HG02852 (cell line): ENCODE measurements at regions not wholly inside any gene's neighbourhood (a gene's known extent, or its start where the extent isn't known, plus 50 kb on each side); places are given as distances from the start of the nearest gene placed in this dataset.

ENCODE experiments used
- ATAC-seq: cut with Tn5 transposase; IDR thresholded peaks from one replicate; pipeline ENCODE4 v1.9.1; 2021; ENCODE audit warnings: mild to moderate bottlenecking, moderate library complexity; ENCODE audit not compliant: unreplicated experiment

GRCh38 chr5:8756498-8757084 is 789.3 kb downstream of the SEMA5A start:
- peak; percentile 56 for ATAC-seq

- no peak for ATAC-seq
Observed at GRCh38 chr5:8765886-8766285, 780.0 kb downstream of the SEMA5A start.

- no peak for ATAC-seq
Observed at GRCh38 chr5:8766448-8766847, 779.4 kb downstream of the SEMA5A start.

- no peak for ATAC-seq
Observed at GRCh38 chr5:8767111-8767510, 778.8 kb downstream of the SEMA5A start.

GRCh38 chr5:8767746-8768145 is 778.1 kb downstream of the SEMA5A start:
- no peak for ATAC-seq

DNA sequence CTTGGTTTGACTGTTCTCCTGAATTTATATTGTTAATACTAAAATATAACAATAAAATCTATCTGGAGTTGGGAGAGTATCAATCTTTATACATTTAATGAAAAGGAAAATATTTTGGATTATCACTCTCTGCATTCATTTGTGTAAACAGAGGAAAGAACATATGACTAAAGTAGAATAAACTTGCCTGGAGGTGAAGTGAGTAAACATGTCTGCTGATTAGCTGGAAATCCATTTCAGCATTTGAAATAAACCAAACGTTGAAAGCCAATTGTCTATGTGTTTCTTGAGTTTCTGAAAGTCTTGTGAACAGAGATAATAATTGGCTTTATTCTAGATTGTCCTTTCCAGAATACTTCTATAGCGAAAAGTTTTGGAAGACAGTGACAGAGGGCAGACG is 776.2 kb downstream of the SEMA5A start:
- no peak for ATAC-seq

GRCh38 chr5:8770431-8770830 is 775.4 kb downstream of the SEMA5A start:
- ATAC-seq = no peak

- ATAC-seq = no peak
Observed at GRCh38 chr5:8773046-8773615, 772.7 kb downstream of the SEMA5A start.

- no peak for ATAC-seq
Observed at GRCh38 chr5:8784692-8785091, 761.2 kb downstream of the SEMA5A start.

- no peak for ATAC-seq
Observed at GRCh38 chr5:8788246-8788645, 757.6 kb downstream of the SEMA5A start.

- no peak for ATAC-seq
Observed at GRCh38 chr5:8805653-8806052, 740.2 kb downstream of the SEMA5A start.

DNA sequence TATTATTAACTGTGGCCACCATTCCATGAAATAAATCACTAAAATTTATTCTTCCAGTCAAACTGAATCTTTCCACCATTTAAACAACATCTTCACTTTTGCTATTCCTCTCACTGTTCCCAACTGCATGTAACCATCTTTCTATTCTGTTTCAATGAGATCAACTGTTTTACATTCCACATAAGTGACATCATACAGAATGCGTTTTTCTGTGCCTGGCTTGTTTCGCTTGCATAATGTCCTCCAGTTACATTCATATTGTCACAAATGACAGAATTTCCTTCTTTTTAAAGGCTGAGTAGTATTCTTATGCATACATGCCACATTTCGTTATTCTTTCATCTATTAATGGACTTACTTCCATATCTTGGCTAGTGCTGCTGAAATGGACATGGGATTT is 738.2 kb downstream of the SEMA5A start:
- ATAC-seq = no peak

- ATAC-seq = no peak
Observed at GRCh38 chr5:8811581-8811980, 734.3 kb downstream of the SEMA5A start.

DNA sequence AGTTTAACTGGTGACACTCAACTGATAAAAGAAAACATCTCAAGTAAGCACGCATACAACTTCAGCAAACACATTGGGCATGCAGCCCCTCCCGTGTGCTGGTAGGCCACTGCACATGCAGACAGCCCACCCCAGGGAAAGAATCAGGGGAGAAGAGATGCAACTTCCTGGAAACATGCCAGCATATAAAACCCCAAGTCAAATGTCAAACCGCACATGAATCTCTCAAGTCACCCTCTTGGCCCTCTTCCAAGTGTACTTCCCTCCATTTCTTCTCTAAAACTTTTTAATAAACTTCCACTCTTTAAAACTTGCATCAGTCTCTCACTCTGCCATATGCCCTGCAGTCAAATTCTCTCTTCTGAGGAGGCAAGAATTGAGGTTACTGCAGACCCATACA is 732.7 kb downstream of the SEMA5A start:
- ATAC-seq = no peak

DNA sequence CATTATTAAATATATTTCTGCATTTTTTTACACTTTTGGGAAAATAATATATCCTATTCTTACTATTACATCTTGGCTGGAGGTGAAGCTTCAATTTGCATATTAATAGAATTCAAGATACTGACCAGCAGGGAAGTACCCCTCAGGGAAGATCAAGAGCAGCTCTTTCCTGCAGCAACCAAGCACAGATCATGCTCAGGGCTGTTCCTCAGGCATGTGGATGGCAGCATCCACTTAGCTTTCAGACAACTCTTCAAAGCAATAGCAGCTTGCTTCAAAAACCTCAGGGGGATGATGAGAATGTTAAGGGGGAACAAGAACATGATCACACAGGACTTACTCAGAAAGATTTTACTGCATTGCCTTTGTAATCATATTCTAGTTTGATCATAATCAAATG is 731.8 kb downstream of the SEMA5A start:
- ATAC-seq = no peak

DNA sequence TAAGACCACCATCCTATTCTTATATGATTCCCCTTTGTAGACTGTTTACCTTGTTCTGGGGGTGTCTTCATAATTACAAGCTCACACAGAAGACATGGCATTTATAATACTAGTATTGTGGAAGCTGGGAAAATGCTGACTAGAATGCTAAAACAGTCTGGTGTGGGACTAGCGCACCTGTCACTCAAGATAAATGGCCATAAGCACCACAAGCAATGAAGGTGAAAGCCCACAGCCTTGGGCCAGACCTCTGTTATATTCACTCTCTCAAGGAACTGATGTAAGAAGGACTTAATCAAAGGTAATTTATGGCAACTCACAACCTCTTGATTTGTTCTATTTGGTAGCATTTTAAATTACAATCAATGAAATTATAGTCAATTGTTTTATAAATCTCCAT is 721.5 kb downstream of the SEMA5A start:
- ATAC-seq = no peak

DNA sequence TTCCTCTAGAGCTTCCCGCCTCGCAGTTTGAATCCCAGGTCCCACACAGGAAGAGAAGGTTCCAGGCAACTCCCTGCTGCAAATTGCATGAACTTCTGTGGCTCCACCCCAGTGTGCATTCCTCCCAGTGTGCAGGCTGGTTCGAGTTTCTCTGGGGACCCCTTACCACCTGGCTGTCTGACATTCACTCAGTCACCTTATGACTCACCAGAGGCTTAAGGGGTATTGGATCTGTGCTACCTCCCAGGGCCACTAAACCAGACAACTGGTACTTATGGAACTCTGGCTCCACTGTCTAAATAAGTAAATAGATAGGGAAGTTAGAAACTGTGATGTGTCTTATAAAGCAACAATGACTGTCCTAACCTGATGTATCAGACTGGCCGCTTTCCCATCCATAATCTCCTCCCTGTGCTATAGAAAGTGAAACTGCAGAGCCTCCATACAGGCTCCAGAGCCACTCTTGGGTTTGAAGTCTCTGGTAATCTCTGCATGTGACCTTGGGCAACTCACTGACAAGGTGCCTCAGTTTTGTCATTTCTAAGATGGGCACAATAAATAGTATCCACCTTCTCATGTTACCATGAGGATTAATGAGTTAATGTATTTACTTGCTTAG is 720.6 kb downstream of the SEMA5A start:
- ATAC-seq = no peak

GRCh38 chr5:8826508-8826907 is 719.4 kb downstream of the SEMA5A start:
- ATAC-seq = no peak

DNA sequence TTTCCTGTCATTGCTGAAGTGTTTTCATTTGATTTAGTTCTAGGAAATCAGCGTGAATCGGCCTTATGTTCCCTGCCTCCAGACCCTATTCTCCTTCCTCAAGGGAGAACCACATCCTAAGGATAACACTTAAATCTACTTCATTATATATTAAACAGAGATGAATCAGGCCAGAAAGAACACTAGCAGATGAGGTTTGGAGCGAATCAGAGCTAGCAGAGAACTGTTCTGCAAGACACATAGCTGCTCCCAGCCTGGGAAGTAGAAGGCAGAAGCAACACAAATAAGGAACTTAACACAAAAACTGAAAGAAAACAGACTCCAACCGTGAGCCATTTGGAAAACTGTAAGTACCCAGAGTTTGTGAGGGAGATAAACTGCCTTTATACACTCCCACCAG is 718.2 kb downstream of the SEMA5A start:
- ATAC-seq = no peak

GRCh38 chr5:8828596-8829322 is 717.1 kb downstream of the SEMA5A start:
- ATAC-seq = no peak

- no peak for ATAC-seq
Observed at GRCh38 chr5:8829323-8830029, 716.4 kb downstream of the SEMA5A start.
